GM04503 (cell line): ENCODE measurements at regions not wholly inside any gene's neighbourhood (a gene's known extent, or its start where the extent isn't known, plus 50 kb on each side); places are given as distances from the start of the nearest gene placed in this dataset.

Source experiments
- DNase-seq: peaks from one replicate; pipeline ENCODE4 v3.0.0-alpha.2; 2012; ENCODE audit warnings: low read depth

- DNase-seq = no peak
These were observed 318.2 kb upstream of the CAMK1G start for GRCh38 chr1:209265301-209265700.

DNA sequence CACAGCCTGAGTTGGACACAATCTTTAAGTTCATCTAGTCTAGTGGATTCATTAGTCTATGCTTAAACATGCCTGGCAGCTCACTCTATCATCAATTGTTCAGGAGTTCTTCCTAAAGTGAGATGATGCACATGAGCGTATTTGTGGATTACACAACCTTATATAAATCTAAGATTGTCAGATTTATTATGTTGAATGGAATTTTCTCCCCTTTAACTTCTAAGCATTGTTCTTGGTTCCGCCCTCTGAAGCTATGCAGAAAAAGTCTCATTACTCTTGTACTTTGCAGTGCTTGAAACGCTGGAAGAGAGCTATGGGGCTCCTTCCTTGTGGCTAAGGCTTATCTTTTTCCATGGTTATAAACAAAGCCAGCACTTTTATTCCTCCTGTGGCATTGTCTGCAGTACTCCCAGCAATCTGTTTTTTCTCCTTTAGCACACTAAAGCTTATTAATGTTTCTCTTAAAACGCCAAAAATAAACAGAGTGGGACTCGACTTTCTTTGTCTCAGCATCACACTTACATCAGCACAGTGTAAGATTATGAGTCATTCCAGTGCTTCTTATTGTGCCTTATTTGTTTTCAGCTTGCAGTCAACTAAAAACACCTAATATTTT is 316.8 kb upstream of the CAMK1G start:
- no peak for DNase-seq

DNA sequence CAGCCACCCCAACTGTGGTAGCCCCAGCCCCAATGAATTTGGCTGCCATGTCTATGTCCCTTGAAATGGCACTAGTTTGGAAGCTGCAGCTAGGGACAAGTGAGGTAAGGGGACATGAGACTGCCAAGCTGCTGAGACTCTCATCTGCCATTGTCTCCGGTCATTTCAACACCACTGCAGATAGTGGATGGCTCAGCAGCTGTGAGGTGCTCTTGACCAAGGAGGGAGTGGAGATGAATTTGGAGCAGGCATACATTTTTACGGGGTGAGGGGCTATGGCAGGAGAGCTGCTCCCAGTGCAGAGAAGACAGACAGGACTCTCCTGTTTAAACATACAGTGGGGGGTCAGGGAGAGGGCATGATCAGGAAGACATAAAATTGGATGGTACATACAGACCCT is 315.5 kb upstream of the CAMK1G start:
- no peak for DNase-seq

- DNase-seq = no peak
These were observed 315.0 kb upstream of the CAMK1G start for GRCh38 chr1:209268479-209268878.

- DNase-seq = no peak
These were observed 307.2 kb upstream of the CAMK1G start for GRCh38 chr1:209276321-209276720.

DNA sequence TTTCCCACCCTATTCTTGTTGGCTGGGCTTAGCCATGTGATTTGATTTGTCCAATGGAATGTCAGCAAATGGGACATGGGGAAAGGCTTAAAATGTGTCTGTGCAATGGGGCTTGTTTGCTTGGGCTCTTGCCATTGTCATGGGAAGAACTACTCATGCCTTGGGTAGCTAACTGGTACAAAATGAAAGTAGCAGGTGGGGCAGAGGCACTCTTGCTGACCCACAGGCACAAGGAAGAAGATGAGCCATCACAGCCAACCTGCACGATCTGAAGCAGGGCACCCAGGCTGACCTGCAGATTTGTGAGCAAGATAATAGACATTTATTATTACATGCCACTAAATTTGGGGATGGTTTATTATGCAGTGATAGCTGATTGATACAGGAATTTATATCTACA is 305.9 kb upstream of the CAMK1G start:
- no peak for DNase-seq

- DNase-seq = no peak
These were observed 291.8 kb upstream of the CAMK1G start for GRCh38 chr1:209291715-209292114.

- no peak for DNase-seq
These were observed 280.5 kb upstream of the CAMK1G start for GRCh38 chr1:209302779-209303568.

DNA sequence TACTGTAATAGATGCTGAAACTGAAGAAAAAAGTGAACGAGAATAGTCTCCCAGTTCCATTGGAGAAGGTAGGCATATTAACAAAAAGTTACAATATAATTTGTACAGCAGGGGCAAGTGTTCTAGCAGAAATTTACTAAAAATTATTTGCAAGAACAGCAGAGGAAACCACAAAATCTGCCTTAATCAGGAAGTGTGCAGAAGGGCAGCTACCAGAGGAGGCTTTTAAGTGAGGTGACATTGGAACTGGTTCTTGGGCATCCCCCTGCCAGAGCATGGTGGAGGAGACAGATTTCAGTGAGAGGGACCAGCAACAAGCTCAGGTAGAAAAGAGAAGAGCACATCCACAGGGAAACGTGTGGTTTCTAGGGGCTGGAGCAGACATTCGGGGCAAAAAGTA is 279.3 kb upstream of the CAMK1G start:
- DNase-seq = no peak

DNA sequence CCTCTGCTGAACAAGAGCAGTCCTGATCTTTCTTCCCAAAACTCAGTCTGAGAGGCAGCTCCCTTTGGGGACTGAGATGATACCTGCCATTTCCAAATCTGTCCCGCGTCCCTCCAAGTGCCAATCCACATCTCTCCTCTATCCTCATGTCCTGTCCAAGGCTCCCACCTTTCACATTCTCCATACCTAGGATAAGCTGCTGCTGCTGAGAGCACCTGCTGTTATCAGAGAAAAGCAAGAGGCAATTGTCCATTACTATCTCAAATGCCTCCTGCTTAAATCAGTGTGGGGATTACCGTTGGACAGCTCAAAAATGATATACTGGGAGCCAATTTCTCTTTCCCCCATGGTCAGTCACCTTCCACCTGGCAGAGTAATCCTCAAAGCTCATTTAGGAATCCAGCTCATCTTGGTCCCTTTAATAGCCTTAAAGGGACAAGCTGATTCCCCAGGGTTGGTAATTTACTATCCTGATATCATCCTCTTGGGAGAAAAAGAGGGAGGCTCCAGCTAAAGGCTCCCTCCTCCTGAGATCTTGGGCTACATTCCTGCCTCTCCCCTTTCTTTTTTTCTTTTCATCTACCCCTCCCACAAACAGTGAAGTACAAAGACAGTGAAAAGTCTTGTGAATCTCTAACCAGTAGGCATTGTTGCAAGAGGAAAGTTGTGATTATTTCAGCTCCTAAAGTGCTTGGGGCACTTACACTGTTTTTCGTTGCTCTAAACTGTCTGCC is 278.1 kb upstream of the CAMK1G start:
- no peak for DNase-seq

- DNase-seq = no peak
These were observed 275.7 kb upstream of the CAMK1G start for GRCh38 chr1:209307846-209308245.

DNA sequence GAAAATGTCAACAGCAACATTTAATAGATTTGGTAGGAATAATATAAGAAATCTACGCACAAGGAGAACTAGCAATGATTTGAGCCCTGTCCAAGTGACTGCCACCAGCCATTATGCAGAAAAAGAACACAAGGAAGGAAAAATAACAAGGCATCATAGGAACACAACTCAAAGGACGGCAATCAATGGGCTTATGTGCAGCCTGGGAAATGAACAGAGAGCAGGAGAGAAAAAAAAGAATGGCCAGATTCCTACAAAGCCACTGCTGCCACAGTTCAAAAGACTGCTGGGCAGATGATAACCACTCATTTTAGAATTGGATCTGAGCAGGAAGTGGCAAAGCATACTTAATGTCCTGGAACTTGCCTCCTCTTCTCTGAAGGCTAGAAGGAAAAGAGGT is 274.3 kb upstream of the CAMK1G start:
- DNase-seq = no peak

DNA sequence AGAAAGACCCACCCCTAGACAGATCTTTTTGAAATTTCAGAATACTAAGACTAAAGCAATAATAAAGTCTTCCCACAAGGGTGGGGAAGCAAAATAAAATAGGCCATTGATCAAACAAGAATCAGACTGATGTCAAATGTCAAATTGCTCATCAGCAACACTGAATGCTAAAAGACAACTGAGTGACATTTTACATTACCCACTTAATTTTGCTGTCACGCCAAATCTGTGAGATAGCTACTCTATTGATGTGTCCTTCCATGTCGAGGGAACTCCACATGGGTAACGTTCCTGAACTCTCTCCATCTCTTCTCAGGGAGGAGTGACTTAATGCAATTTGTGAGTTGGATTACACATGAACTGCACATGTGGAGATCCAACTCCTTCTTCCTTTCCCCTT is 271.7 kb upstream of the CAMK1G start:
- no peak for DNase-seq

- DNase-seq = no peak
These were observed 266.6 kb upstream of the CAMK1G start for GRCh38 chr1:209316929-209317328.

GRCh38 chr1:209318181-209319056 is 265.1 kb upstream of the CAMK1G start:
- no peak for DNase-seq

DNA sequence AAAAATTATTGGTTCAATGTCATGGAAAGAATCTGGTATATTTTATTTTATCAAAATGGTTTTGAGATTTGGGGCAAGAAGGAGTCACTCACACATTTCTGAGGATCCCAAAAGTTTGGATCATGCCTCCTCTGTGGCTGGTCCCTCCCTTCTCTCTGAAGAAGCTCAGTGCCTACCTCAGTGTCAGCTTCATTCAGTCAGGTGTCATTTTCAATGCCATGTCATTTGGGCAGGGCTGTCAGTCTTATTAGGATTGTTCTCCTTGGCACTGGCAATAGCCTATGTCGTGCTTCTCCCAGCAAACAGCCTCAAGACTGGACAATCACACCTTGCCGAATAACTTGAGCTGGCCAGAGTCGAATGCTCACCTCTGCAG is 264.5 kb upstream of the CAMK1G start:
- no peak for DNase-seq

DNA sequence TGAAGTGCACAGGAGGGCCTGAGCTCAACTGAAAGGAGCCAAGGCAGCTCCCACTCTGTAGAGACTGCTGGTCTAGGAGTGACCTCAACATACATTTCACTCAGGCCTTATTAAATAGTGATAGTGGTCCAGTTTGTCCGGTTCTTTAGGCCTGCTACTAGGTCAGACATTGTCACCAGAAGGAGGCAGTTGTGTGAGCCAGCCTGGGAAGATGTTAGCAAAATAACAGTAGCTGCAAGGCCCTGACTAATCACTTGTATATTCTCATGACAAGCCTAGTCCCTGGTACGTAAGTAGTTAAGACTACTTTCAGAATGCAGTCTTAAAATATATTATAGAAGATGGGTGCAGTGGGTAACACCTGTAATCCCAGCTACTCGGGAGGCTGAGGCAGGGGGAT is 264.0 kb upstream of the CAMK1G start:
- DNase-seq = no peak

GRCh38 chr1:209323743-209324142 is 259.8 kb upstream of the CAMK1G start:
- no peak for DNase-seq

- no peak for DNase-seq
These were observed 258.3 kb upstream of the CAMK1G start for GRCh38 chr1:209324901-209325871.

- no peak for DNase-seq
These were observed 257.4 kb upstream of the CAMK1G start for GRCh38 chr1:209326076-209326475.

DNA sequence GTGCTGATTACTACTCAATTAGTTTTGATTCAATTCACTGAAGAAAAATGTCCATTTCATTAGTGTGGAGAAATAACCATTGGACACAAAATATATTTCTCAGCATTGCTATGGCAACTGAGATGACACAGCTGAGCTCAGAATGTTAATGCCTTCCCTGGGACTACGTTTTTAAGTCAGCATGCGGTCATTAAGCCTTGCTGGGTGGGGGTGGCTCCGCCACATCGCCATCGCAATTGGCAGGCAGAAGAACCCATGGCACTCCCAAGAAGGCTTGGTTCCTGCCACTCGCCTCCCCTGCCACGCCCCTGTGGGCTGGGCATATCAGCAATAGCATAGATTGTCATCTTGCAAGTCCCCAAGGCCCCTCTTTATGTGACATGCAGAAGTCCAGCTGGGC is 256.7 kb upstream of the CAMK1G start:
- no peak for DNase-seq
